Prostate gland (tissue), 2 donors: ENCODE measurements at regions not wholly inside any gene's neighbourhood (a gene's known extent, or its start where the extent isn't known, plus 50 kb on each side); places are given as distances from the start of the nearest gene placed in this dataset.

ENCODE experiments used
- POLR2A ChIP-seq: fragments of 450-650 bp; IDR thresholded peaks from one replicate; pipeline ENCODE4 v1.6.1; 2016; ENCODE audit warnings: antibody characterized with exemption, mild to moderate bottlenecking
- TF ChIP-seq, protein P1 (sequence below), 4 experiments: fragments of 200-600 bp in 2 of 4; fragments of 450-650 bp in 2 of 4; sonication (generic) in 2 of 4; IDR thresholded peaks; 1 replicate in 3 of 4; 2 replicates in 1 of 4; pipeline ENCODE4 v1.5.1; 2016 to 2019; ENCODE audit warnings: antibody characterized with exemption in 4 of 4, mild to moderate bottlenecking in 2 of 4, moderate library complexity in 2 of 4

DNA sequence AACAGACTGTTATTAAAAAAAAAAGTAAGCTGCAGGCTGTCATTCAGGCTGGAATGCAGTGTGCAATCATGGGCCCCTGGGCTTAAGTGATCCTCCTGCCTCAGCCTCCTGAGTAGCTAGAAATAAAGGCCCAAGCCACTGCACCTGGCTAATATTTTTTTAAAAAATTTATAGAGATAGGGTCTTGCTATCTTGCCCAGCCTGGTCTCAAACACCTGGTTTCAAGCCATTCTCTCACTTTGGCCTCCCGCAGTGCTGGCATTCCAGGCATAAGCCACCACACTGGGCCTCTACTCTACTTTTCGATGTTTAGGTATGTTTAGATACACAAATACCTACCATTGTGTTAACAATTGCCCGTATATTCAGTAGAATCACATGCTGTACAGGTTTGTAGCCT, 270.4 kb upstream of the PRKCQ start:
- TF ChIP-seq, protein P1, sequence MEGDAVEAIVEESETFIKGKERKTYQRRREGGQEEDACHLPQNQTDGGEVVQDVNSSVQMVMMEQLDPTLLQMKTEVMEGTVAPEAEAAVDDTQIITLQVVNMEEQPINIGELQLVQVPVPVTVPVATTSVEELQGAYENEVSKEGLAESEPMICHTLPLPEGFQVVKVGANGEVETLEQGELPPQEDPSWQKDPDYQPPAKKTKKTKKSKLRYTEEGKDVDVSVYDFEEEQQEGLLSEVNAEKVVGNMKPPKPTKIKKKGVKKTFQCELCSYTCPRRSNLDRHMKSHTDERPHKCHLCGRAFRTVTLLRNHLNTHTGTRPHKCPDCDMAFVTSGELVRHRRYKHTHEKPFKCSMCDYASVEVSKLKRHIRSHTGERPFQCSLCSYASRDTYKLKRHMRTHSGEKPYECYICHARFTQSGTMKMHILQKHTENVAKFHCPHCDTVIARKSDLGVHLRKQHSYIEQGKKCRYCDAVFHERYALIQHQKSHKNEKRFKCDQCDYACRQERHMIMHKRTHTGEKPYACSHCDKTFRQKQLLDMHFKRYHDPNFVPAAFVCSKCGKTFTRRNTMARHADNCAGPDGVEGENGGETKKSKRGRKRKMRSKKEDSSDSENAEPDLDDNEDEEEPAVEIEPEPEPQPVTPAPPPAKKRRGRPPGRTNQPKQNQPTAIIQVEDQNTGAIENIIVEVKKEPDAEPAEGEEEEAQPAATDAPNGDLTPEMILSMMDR (IDR thresholded peaks at IDR 0.05) = no peak
- no peak for TF ChIP-seq POLR2A
